HG02763 (cell line): ENCODE measurements at regions not wholly inside any gene's neighbourhood (a gene's known extent, or its start where the extent isn't known, plus 50 kb on each side); places are given as distances from the start of the nearest gene placed in this dataset.

Experiments used
- ATAC-seq: cut with Tn5 transposase; IDR thresholded peaks from one replicate; pipeline ENCODE4 v1.9.1; 2021; ENCODE audit warnings: mild to moderate bottlenecking, moderate library complexity; ENCODE audit not compliant: unreplicated experiment

- ATAC-seq, result no peak
Observed at GRCh38 chr2:234135750-234136221, 85.3 kb downstream of the SPP2 start.

GRCh38 chr2:234134496-234134895, 84.0 kb downstream of the SPP2 start:
- no peak for ATAC-seq

GRCh38 chr2:234133004-234133403, 82.5 kb downstream of the SPP2 start:
- ATAC-seq, result no peak

- no peak for ATAC-seq
Observed at GRCh38 chr2:234130777-234131181, 80.3 kb downstream of the SPP2 start.

GRCh38 chr2:234128606-234129005, 78.1 kb downstream of the SPP2 start:
- ATAC-seq, result no peak
